ENCODE measurements at regions not wholly inside any gene's neighbourhood (a gene's known extent, or its start where the extent isn't known, plus 50 kb on each side); places are given as distances from the start of the nearest gene placed in this dataset.

GRCh38 chr10:130726996-130727725 is 584.4 kb downstream of the TCERG1L start:
- no peak for DNase-seq

- DNase-seq, result no peak
These were observed 583.6 kb downstream of the TCERG1L start for GRCh38 chr10:130727766-130728490.

- no peak for DNase-seq
These were observed 582.8 kb downstream of the TCERG1L start for GRCh38 chr10:130728531-130729215.

GRCh38 chr10:130729876-130730275 is 581.6 kb downstream of the TCERG1L start:
- DNase-seq, result no peak

- no peak for DNase-seq
These were observed 574.3 kb downstream of the TCERG1L start for GRCh38 chr10:130737186-130737585.

GRCh38 chr10:130737621-130738020 is 573.9 kb downstream of the TCERG1L start:
- no peak for DNase-seq

- DNase-seq, result no peak
These were observed 572.3 kb downstream of the TCERG1L start for GRCh38 chr10:130739016-130739756.

GRCh38 chr10:130739757-130740145 is 571.8 kb downstream of the TCERG1L start:
- DNase-seq, result no peak

GRCh38 chr10:130740166-130740565 is 571.4 kb downstream of the TCERG1L start:
- no peak for DNase-seq

- no peak for DNase-seq
These were observed 570.4 kb downstream of the TCERG1L start for GRCh38 chr10:130740915-130741750.

GRCh38 chr10:130741901-130742855 is 569.3 kb downstream of the TCERG1L start:
- no peak for DNase-seq

- no peak for DNase-seq
These were observed 568.4 kb downstream of the TCERG1L start for GRCh38 chr10:130742941-130743675.

GRCh38 chr10:130743751-130744271 is 567.7 kb downstream of the TCERG1L start:
- DNase-seq, result no peak

- DNase-seq, result no peak
These were observed 566.9 kb downstream of the TCERG1L start for GRCh38 chr10:130744631-130745030.

- DNase-seq, result no peak
These were observed 566.3 kb downstream of the TCERG1L start for GRCh38 chr10:130745251-130745650.

GRCh38 chr10:130745821-130746220 is 565.7 kb downstream of the TCERG1L start:
- DNase-seq, result no peak

- DNase-seq, result no peak
These were observed 565.2 kb downstream of the TCERG1L start for GRCh38 chr10:130746311-130746710.

- DNase-seq, result no peak
These were observed 564.2 kb downstream of the TCERG1L start for GRCh38 chr10:130747356-130747755.

- no peak for DNase-seq
These were observed 563.6 kb downstream of the TCERG1L start for GRCh38 chr10:130747946-130748345.
